Fibroblast of skin of abdomen (primary cell): ENCODE measurements at regions not wholly inside any gene's neighbourhood (a gene's known extent, or its start where the extent isn't known, plus 50 kb on each side); places are given as distances from the start of the nearest gene placed in this dataset.
"Not testable (repeated sequence)": the region's sequence is repeated elsewhere in the genome, so short reads cannot be mapped to it uniquely, and the experiment has no call there.

Source experiments
- DNase-seq: peaks from one replicate; pipeline ENCODE4 v3.0.0-alpha.2; 2013

- no peak for DNase-seq
Measured at GRCh38 chr6:149239573-149240209, 77.8 kb upstream of the TAB2 start.

GRCh38 chr6:149242883-149243282, 74.6 kb upstream of the TAB2 start:
- no peak for DNase-seq

GRCh38 chr6:149244105-149244504, 73.4 kb upstream of the TAB2 start:
- no peak for DNase-seq

GRCh38 chr6:149246691-149247384, 70.7 kb upstream of the TAB2 start:
- no peak for DNase-seq

GRCh38 chr6:149247385-149247763, 70.1 kb upstream of the TAB2 start:
- no peak for DNase-seq

- DNase-seq, result not testable (repeated sequence)
Measured at GRCh38 chr6:149248263-149248662, 69.2 kb upstream of the TAB2 start.

- no peak for DNase-seq
Measured at GRCh38 chr6:149248693-149249369, 68.7 kb upstream of the TAB2 start.

- DNase-seq, result no peak
Measured at GRCh38 chr6:149249370-149250357, 67.8 kb upstream of the TAB2 start.

- no peak for DNase-seq
Measured at GRCh38 chr6:149250951-149251350, 66.6 kb upstream of the TAB2 start.

GRCh38 chr6:149252622-149253021, 64.9 kb upstream of the TAB2 start:
- DNase-seq, result no peak

- no peak for DNase-seq
Measured at GRCh38 chr6:149254253-149254652, 63.3 kb upstream of the TAB2 start.

GRCh38 chr6:149259753-149260152, 57.8 kb upstream of the TAB2 start:
- no peak for DNase-seq

- no peak for DNase-seq
Measured at GRCh38 chr6:149260214-149260874, 57.2 kb upstream of the TAB2 start.

GRCh38 chr6:149261364-149262040, 56.0 kb upstream of the TAB2 start:
- no peak for DNase-seq

GRCh38 chr6:149263321-149263720, 54.2 kb upstream of the TAB2 start:
- DNase-seq, result no peak

GRCh38 chr6:149264629-149265028, 52.9 kb upstream of the TAB2 start:
- no peak for DNase-seq

- DNase-seq, result no peak
Measured at GRCh38 chr6:149265945-149266344, 51.6 kb upstream of the TAB2 start.

- no peak for DNase-seq
Measured at GRCh38 chr6:149266659-149267058, 50.9 kb upstream of the TAB2 start.

GRCh38 chr6:149267072-149267471, 50.4 kb upstream of the TAB2 start:
- no peak for DNase-seq

- no peak for DNase-seq
Measured at GRCh38 chr6:149267513-149268043, 49.9 kb upstream of the TAB2 start.
